PFSK-1 (cell line): ENCODE measurements at regions not wholly inside any gene's neighbourhood (a gene's known extent, or its start where the extent isn't known, plus 50 kb on each side); places are given as distances from the start of the nearest gene placed in this dataset.

Experiments used
- FOXP2 ChIP-seq: optimal IDR thresholded peaks from 2 replicates; pipeline ENCODE3; 2011; ENCODE audit warnings: borderline replicate concordance, control low read depth, inconsistent platforms; ENCODE audit not compliant: insufficient read depth; ENCODE audit errors: extremely low read length, extremely low read depth
- POLR2AphosphoS5 ChIP-seq: IDR thresholded peaks from 2 replicates; pipeline ENCODE4 v1.6.1; 2012; ENCODE audit warnings: low read depth, mild to moderate bottlenecking, control low read depth, low read length, moderate library complexity
- REST ChIP-seq, 2 experiments: IDR thresholded peaks; 2 replicates each; pipeline versions ENCODE4 v1.6.1 to v1.8.0; 2011 to 2012; ENCODE audit warnings: low read depth in 2 of 2, low read length in 2 of 2, control low read depth in 1 of 2, inconsistent platforms in 1 of 2, mild to moderate bottlenecking in 1 of 2, moderate library complexity in 1 of 2; ENCODE audit not compliant: insufficient read depth in 1 of 2
- SIN3A ChIP-seq: IDR thresholded peaks from 2 replicates; pipeline ENCODE4 v1.6.1; 2012; ENCODE audit warnings: mild to moderate bottlenecking, low read length, moderate library complexity, borderline replicate concordance; ENCODE audit not compliant: insufficient read depth
- TAF1 ChIP-seq: IDR thresholded peaks from 2 replicates; pipeline ENCODE4 v1.6.1; 2012; ENCODE audit warnings: low read length, control low read depth, borderline replicate concordance; ENCODE audit not compliant: insufficient read depth

DNA sequence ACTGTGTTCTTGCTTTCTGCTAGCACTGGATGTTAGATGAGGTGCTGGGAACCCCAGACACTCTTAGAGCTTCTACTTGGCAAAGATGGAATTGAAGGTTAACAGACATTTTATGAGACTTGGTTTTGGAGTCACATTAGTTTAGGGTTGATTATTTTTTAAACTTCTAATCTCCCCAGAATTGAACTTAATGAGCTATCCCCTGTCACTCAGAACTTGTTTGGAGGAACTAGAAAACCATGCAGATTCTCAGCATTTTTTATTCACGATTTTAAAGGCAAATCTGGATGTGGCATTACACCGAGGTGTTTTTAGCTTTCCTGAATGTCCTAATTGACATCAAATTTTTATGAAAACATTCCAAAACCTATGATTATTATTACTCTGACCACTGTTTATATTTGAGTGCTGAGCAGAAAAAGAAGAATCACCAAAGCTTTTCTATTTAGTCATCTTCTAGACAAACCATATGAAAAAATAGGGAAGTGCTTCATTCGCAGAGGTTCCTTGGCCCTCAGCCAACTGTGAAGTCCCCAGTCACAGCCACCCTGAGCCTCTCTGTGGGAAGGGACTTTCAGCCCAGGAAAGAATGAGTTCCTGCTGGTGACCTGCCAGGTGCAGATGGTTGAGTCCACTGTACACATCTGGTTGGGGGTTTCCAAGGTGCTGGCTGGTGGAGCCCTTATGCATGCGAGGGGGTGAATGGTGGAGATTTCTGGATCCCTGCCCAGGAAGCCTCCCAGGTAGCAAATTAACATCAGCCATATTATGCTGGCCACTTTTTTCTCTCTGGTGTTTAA lies 196.0 kb upstream of the TOPAZ1 start:
- TF ChIP-seq TAF1: no peak
- no peak for TF ChIP-seq POLR2AphosphoS5
- no peak for TF ChIP-seq REST (IDR thresholded peaks at IDR 0.05; ENCODE audit: insufficient read depth in 1 of 2, low read depth in 2 of 2, low read length in 2 of 2)
- TF ChIP-seq FOXP2: no peak
- TF ChIP-seq SIN3A: no peak

- TF ChIP-seq REST (IDR thresholded peaks at IDR 0.05; ENCODE audit: insufficient read depth in 1 of 2, low read depth in 2 of 2, low read length in 2 of 2): no peak
- no peak for TF ChIP-seq SIN3A
- TF ChIP-seq POLR2AphosphoS5: no peak
- no peak for TF ChIP-seq FOXP2
- TF ChIP-seq TAF1: no peak
Measured at GRCh38 chr3:44047796-44048195, 193.9 kb upstream of the TOPAZ1 start.

DNA sequence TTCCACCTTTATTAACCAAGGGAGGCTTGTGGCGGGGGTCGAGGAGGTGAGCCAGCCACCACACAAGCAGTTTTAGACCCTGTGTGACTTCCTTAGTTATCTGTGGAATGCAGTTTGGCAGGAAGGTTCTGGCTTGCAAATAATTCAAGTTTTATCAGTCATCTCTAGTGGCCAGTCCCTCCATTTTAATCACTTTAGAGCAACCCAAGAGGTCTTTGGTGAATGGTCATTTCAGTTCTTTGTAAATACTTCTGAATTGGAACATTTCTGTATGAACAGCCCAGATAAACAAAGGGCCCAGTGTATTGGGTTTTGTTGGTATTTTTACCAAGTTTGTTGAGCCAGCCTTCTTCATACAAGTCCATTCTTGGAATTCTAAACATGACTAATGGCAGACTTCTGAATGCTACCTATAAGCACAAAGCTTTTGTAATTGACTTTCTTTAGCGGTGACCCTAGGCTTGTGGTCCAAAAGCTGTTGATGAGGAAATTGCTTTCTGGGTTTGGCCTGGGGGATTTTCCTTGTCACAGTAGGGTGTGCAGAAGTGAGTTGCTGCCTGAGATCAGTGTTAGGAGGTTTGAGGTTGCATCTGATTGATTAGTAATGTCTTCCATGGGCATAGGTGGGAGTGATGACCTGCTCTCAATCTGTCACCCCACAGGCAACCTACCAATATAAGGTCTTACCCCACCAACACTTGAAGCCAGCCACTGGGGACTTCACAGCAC lies 193.3 kb upstream of the TOPAZ1 start:
- TF ChIP-seq SIN3A (no peak), POLR2AphosphoS5 (no peak), TAF1 (no peak), REST (IDR thresholded peaks at IDR 0.05; ENCODE audit: insufficient read depth in 1 of 2, low read depth in 2 of 2, low read length in 2 of 2) (no peak), FOXP2 (no peak)

DNA sequence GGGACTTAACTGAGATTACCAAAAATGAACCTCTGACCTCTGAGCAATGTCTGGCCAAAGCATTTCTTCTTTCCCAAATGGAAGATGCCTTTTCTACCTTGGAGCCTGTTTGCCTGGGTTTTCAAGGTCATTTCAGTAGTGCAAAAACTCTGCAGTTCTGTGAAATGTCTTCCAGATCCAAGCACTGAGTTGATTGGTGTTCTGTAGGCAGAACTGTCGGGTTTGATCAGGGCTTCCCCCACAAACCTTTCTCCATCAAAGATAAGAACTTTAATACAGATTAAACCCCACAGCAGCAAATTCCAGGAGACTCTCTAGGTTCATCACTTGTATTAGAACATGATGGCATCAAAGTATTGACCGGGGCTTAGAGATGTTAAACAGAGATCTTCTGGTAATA lies 192.7 kb upstream of the TOPAZ1 start:
- TF ChIP-seq REST (IDR thresholded peaks at IDR 0.05; ENCODE audit: insufficient read depth in 1 of 2, low read depth in 2 of 2, low read length in 2 of 2) (no peak), FOXP2 (no peak), TAF1 (no peak), POLR2AphosphoS5 (no peak)
